ENCODE measurements at regions not wholly inside any gene's neighbourhood (a gene's known extent, or its start where the extent isn't known, plus 50 kb on each side); places are given as distances from the start of the nearest gene placed in this dataset.
"Not testable (repeated sequence)": the region's sequence is repeated elsewhere in the genome, so short reads cannot be mapped to it uniquely, and the experiment has no call there.

DNA sequence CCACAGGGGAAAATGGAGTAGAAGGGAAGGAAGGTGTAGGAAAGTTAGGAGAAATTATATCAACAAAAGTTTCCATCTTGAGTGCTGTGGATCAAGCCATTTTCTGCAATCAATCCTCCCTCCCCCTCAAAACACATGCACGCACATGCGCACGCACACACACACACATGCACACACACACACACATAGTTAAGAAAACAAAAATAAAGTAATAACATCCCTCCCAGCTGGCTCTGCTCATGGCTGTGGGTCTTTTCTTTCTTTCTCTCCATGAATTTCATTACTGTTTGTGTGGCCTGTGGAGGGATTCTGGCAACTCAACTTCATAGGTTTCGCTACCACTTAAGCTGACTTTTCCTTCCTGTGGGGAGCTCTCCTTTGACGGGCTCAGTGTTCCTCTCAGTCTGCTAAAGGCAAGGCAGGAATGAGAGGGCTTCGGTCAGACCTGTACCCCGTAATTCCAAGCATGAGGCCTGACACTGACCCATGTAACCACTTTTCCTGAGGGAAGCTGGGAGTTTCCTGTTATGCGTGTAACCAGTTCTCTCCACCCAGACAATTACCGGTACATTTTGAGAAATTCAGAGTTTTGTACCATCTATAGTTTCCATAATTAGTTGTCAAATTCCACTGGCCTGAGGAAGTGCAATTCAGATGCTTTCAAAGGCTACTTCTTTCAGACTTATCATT lies 79.8 kb downstream of the ZNF92 start:
- no peaks in the 10 kb centered on the region for H3K36me3 ChIP-seq (ENCODE audit: control insufficient read depth in 5 of 5, insufficient read depth in 5 of 5, low read length in 5 of 5)
- no peaks in the 10 kb centered on the region for H3K27me3 ChIP-seq (ENCODE audit: control insufficient read depth in 5 of 5, insufficient read depth in 4 of 5, low read length in 5 of 5)
- peaks cover 0 to 12% (median 0%) of the 10 kb centered on the region in 5 donors for H3K4me1 ChIP-seq (ENCODE audit: control insufficient read depth in 5 of 5, insufficient read depth in 5 of 5, low read length in 5 of 5)
- H3K27ac ChIP-seq (ENCODE audit: low read depth, low read length): no peak overlapping the region
- no peak overlapping the region for H3K4me3 ChIP-seq (ENCODE audit: low read depth in 1 of 5, low read length in 5 of 5)
- no peak overlapping the region for H3K9ac ChIP-seq (ENCODE audit: low read length in 5 of 5)
- no peaks in the 10 kb centered on the region for H3K9me3 ChIP-seq (ENCODE audit: control insufficient read depth in 5 of 5, low read length in 5 of 5)

DNA sequence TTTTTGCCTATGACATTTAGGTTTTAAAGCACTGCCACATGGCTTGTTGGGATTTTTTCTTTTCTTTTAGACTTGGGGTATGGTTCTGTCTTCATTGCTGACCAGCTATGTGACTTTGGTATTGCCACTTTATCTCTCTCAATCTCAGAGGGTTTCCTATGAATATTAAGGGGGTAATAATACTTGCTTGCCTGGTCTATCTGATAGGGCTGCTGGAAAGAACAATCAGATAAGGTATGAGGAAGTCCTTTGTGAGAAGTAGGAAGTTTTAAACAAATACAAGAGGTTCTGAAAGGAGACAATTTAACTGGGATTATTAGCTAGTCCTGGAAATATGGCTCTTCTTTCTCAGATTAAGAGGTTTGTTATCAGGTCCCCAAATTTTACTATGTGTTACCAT lies 80.8 kb downstream of the ZNF92 start:
- Histone ChIP-seq H3K27me3 (ENCODE audit: control insufficient read depth in 5 of 5, insufficient read depth in 4 of 5, low read length in 5 of 5) (no peaks in the 10 kb centered on the region), H3K9me3 (ENCODE audit: control insufficient read depth in 5 of 5, low read length in 5 of 5) (no peaks in the 10 kb centered on the region), H3K9ac (ENCODE audit: low read length in 5 of 5) (no peak overlapping the region), H3K4me3 (ENCODE audit: low read depth in 1 of 5, low read length in 5 of 5) (no peak overlapping the region), H3K4me1 (ENCODE audit: control insufficient read depth in 5 of 5, insufficient read depth in 5 of 5, low read length in 5 of 5) (peaks cover 0 to 9% (median 0%) of the 10 kb centered on the region in 5 donors), H3K27ac (ENCODE audit: low read depth, low read length) (no peak overlapping the region), H3K36me3 (ENCODE audit: control insufficient read depth in 5 of 5, insufficient read depth in 5 of 5, low read length in 5 of 5) (no peaks in the 10 kb centered on the region)

DNA sequence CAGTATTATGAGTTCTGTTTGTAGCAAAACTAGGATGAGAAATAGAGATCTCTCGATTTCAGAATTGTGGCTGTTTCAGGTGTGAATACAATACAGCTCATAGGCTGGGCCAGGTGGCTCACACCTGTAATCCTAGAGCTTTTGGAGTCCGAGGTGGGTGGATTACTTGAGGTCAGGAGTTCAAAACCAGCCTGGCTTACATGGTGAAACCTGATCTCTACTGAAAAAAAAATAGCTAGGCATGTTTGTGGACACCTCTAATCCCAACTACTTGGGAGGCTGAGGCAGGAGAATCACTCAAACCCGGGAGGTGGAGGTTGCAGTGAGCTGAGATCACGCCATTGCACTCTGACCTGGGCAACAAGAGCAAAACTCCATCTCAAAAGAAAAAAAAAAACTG lies 81.4 kb downstream of the ZNF92 start:
- not testable (repeated sequence) for H3K4me3 ChIP-seq (ENCODE audit: low read depth in 1 of 5, low read length in 5 of 5); H3K4me1 ChIP-seq (ENCODE audit: control insufficient read depth in 5 of 5, insufficient read depth in 5 of 5, low read length in 5 of 5); H3K27ac ChIP-seq (ENCODE audit: low read depth, low read length); H3K27me3 ChIP-seq (ENCODE audit: control insufficient read depth in 5 of 5, insufficient read depth in 4 of 5, low read length in 5 of 5); H3K9me3 ChIP-seq (ENCODE audit: control insufficient read depth in 5 of 5, low read length in 5 of 5); H3K9ac ChIP-seq (ENCODE audit: low read length in 5 of 5); H3K36me3 ChIP-seq (ENCODE audit: control insufficient read depth in 5 of 5, insufficient read depth in 5 of 5, low read length in 5 of 5)

DNA sequence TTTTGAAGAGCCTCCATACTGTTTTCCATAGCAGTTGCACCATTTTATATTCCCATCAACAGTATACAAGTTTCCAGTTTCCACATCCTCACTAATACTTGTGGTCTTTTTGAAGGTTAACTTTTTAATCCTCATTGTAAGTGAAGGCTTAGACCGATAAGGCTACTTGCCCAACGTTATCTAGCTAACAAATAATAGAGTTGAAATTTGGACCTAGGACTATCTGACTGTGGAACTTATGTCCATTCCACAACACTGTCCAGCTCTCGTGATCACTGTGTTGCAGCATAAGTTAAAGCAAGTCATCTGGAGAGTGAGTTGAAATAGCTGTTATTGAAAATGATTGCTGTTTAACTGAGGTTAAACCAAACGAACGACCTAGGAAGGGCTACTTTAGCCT lies 84.0 kb downstream of the ZNF92 start:
- Histone ChIP-seq H3K9ac (ENCODE audit: low read length in 5 of 5) (no peak overlapping the region), H3K27me3 (ENCODE audit: control insufficient read depth in 5 of 5, insufficient read depth in 4 of 5, low read length in 5 of 5) (no peaks in the 10 kb centered on the region), H3K9me3 (ENCODE audit: control insufficient read depth in 5 of 5, low read length in 5 of 5) (no peaks in the 10 kb centered on the region), H3K4me1 (ENCODE audit: control insufficient read depth in 5 of 5, insufficient read depth in 5 of 5, low read length in 5 of 5) (peaks cover 0 to 2% (median 0%) of the 10 kb centered on the region in 5 donors), H3K27ac (ENCODE audit: low read depth, low read length) (no peak overlapping the region), H3K36me3 (ENCODE audit: control insufficient read depth in 5 of 5, insufficient read depth in 5 of 5, low read length in 5 of 5) (no peaks in the 10 kb centered on the region), H3K4me3 (ENCODE audit: low read depth in 1 of 5, low read length in 5 of 5) (no peak overlapping the region)

GRCh38 chr7:65459438-65459837 lies 85.8 kb downstream of the ZNF92 start:
- no peaks in the 10 kb centered on the region for H3K36me3 ChIP-seq (ENCODE audit: control insufficient read depth in 5 of 5, insufficient read depth in 5 of 5, low read length in 5 of 5)
- H3K27ac ChIP-seq (ENCODE audit: low read depth, low read length): no peak overlapping the region
- no peak overlapping the region for H3K9ac ChIP-seq (ENCODE audit: low read length in 5 of 5)
- no peaks in the 10 kb centered on the region for H3K9me3 ChIP-seq (ENCODE audit: control insufficient read depth in 5 of 5, low read length in 5 of 5)
- H3K4me3 ChIP-seq (ENCODE audit: low read depth in 1 of 5, low read length in 5 of 5): no peak overlapping the region
- peaks cover 0 to 2% (median 0%) of the 10 kb centered on the region in 5 donors for H3K4me1 ChIP-seq (ENCODE audit: control insufficient read depth in 5 of 5, insufficient read depth in 5 of 5, low read length in 5 of 5)
- H3K27me3 ChIP-seq (ENCODE audit: control insufficient read depth in 5 of 5, insufficient read depth in 4 of 5, low read length in 5 of 5): no peaks in the 10 kb centered on the region

DNA sequence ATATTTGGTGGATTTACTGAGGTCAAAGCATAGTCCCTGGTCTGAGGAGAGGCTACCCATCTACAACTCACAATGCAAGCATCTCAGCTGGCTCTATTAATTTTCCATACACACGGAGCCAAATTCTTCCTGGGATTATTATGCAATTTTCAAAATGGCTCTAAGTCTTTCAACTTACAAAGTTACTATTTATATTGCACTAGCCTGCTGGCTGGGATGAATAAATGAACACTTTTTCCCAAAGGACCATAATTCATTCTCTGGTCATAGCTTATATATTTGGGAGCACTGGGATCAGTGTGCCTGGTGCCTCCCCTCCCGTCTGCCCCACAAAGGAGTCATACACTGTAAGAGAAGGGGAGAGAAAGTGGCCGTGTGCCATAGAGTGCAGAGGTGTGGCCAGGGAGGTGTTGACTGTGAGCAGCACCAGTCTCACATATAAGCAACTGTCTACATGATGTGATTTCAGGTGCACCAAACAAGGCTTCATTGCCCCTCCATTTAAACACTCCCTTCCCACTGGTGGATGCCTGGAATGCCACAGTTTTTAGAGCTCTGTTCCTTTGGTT lies 88.6 kb downstream of the ZNF92 start:
- peaks cover 0 to 2% (median 0%) of the 10 kb centered on the region in 5 donors for H3K4me1 ChIP-seq (ENCODE audit: control insufficient read depth in 5 of 5, insufficient read depth in 5 of 5, low read length in 5 of 5)
- no peaks in the 10 kb centered on the region for H3K27me3 ChIP-seq (ENCODE audit: control insufficient read depth in 5 of 5, insufficient read depth in 4 of 5, low read length in 5 of 5)
- H3K4me3 ChIP-seq (ENCODE audit: low read depth in 1 of 5, low read length in 5 of 5): no peak overlapping the region
- no peak overlapping the region for H3K9ac ChIP-seq (ENCODE audit: low read length in 5 of 5)
- H3K9me3 ChIP-seq (ENCODE audit: control insufficient read depth in 5 of 5, low read length in 5 of 5): no peaks in the 10 kb centered on the region
- H3K36me3 ChIP-seq (ENCODE audit: control insufficient read depth in 5 of 5, insufficient read depth in 5 of 5, low read length in 5 of 5): no peaks in the 10 kb centered on the region
- H3K27ac ChIP-seq (ENCODE audit: low read depth, low read length): no peak overlapping the region

DNA sequence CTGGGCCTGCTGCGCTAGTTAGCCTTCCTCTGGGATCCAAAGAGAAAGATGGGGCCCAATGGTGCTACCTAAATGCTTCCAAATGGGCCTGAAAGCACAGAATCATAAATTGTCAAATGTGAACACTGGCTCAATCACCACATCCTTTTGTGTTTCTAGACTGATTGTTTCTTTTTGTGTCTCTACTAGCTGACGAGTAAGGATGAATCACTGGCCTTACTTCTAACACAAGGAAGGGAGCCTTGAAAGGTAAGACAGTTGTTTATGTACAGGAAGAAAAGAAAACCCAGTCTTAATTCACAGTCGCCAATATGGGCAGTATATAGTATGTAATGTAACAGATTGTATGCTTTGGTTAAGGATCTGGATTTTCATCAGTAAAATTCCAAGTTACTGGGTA lies 89.5 kb downstream of the ZNF92 start:
- Histone ChIP-seq H3K36me3 (ENCODE audit: control insufficient read depth in 5 of 5, insufficient read depth in 5 of 5, low read length in 5 of 5) (no peaks in the 10 kb centered on the region), H3K9ac (ENCODE audit: low read length in 5 of 5) (no peak overlapping the region), H3K27me3 (ENCODE audit: control insufficient read depth in 5 of 5, insufficient read depth in 4 of 5, low read length in 5 of 5) (no peaks in the 10 kb centered on the region), H3K9me3 (ENCODE audit: control insufficient read depth in 5 of 5, low read length in 5 of 5) (no peaks in the 10 kb centered on the region), H3K4me3 (ENCODE audit: low read depth in 1 of 5, low read length in 5 of 5) (no peak overlapping the region), H3K27ac (ENCODE audit: low read depth, low read length) (no peak overlapping the region), H3K4me1 (ENCODE audit: control insufficient read depth in 5 of 5, insufficient read depth in 5 of 5, low read length in 5 of 5) (peaks cover 0 to 2% (median 0%) of the 10 kb centered on the region in 5 donors)

DNA sequence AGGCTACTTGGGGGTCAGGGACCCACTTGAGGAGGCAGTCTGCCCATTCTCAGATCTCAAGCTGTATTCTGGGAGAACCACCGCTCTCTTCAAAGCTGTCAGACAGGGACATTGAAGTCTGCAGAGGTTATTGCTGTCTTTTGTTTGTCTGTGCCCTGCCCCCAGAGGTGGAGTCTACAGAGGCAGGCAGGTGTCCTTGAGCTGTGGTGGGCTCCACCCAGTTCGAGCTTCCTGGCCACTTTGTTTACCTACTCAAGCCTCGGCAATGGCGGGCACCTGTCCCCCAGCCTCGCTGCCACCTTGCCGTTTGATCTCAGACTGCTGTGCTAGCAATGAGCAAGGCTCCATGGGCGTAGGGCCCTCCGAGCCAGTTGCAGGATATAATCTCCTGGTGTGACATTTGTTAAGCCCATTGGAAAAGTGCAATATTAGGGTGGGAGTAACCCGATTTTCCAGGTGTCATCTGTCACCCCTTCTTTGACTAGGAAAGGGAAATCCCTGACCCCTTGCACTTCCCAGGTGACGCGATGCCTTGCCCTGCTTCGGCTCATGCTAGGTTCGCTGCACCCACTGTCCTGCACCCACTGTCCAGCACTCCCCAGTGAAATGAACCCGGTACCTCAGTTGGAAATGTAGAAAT lies 96.4 kb downstream of the ZNF92 start:
- H3K9me3 ChIP-seq (ENCODE audit: control insufficient read depth in 5 of 5, low read length in 5 of 5); H3K36me3 ChIP-seq (ENCODE audit: control insufficient read depth in 5 of 5, insufficient read depth in 5 of 5, low read length in 5 of 5); H3K27me3 ChIP-seq (ENCODE audit: control insufficient read depth in 5 of 5, insufficient read depth in 4 of 5, low read length in 5 of 5); H3K9ac ChIP-seq (ENCODE audit: low read length in 5 of 5); H3K27ac ChIP-seq (ENCODE audit: low read depth, low read length); H3K4me1 ChIP-seq (ENCODE audit: control insufficient read depth in 5 of 5, insufficient read depth in 5 of 5, low read length in 5 of 5); H3K4me3 ChIP-seq (ENCODE audit: low read depth in 1 of 5, low read length in 5 of 5): not testable (repeated sequence)

- Histone ChIP-seq H3K4me1 (ENCODE audit: control insufficient read depth in 5 of 5, insufficient read depth in 5 of 5, low read length in 5 of 5) (peaks cover 0 to 7% (median 0%) of the 10 kb centered on the region in 5 donors), H3K9ac (ENCODE audit: low read length in 5 of 5) (no peak overlapping the region), H3K27me3 (ENCODE audit: control insufficient read depth in 5 of 5, insufficient read depth in 4 of 5, low read length in 5 of 5) (peaks cover 0 to 2% (median 0%) of the 10 kb centered on the region in 5 donors), H3K36me3 (ENCODE audit: control insufficient read depth in 5 of 5, insufficient read depth in 5 of 5, low read length in 5 of 5) (no peaks in the 10 kb centered on the region), H3K9me3 (ENCODE audit: control insufficient read depth in 5 of 5, low read length in 5 of 5) (peaks cover 0 to 3% (median 0%) of the 10 kb centered on the region in 5 donors), H3K27ac (ENCODE audit: low read depth, low read length) (no peak overlapping the region), H3K4me3 (ENCODE audit: low read depth in 1 of 5, low read length in 5 of 5) (no peak overlapping the region)
Observed at GRCh38 chr7:65471587-65471986, 97.9 kb downstream of the ZNF92 start.

DNA sequence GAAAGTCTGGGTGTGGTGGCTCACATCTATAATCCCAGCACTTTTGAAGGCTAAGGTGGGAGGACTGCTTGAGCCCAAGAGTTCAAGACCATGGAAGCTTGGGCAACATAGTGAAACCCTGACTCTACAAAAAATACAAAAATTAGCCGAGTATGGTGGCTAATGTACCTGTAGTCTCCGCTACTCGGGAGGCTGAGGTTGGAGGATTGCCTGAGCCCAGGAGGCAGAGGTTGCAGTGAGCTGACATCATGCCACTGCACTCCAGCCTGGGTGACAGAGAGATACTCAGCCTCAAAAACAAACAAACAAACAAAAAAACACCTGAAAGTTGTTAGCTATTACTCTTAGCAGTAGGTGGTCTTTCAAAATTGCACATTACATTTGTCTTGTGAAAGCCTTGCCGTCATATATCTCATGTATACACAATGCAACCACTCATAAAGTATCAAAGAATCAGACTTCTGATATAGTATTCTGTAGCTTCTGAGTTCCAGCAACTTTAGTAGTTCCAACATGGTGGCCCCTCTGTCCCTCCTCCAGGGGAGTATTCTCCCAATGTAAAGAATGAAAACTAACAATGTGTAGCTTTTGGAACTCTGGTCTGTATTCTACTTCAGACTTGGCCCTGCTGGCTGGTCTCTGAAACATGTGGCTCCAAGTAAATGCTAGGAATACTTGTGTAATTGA lies 101.5 kb downstream of the ZNF92 start:
- Histone ChIP-seq H3K4me1 (ENCODE audit: control insufficient read depth in 5 of 5, insufficient read depth in 5 of 5, low read length in 5 of 5) (peaks cover 0 to 7% (median 0%) of the 10 kb centered on the region in 5 donors), H3K4me3 (ENCODE audit: low read depth in 1 of 5, low read length in 5 of 5) (no peak overlapping the region), H3K36me3 (ENCODE audit: control insufficient read depth in 5 of 5, insufficient read depth in 5 of 5, low read length in 5 of 5) (no peaks in the 10 kb centered on the region), H3K9ac (ENCODE audit: low read length in 5 of 5) (no peak overlapping the region), H3K27me3 (ENCODE audit: control insufficient read depth in 5 of 5, insufficient read depth in 4 of 5, low read length in 5 of 5) (peaks cover 0 to 3% (median 0%) of the 10 kb centered on the region in 5 donors), H3K27ac (ENCODE audit: low read depth, low read length) (no peak overlapping the region), H3K9me3 (ENCODE audit: control insufficient read depth in 5 of 5, low read length in 5 of 5) (peaks cover 0 to 7% (median 0%) of the 10 kb centered on the region in 5 donors)
